GM19023 (cell line): ENCODE measurements at regions not wholly inside any gene's neighbourhood (a gene's known extent, or its start where the extent isn't known, plus 50 kb on each side); places are given as distances from the start of the nearest gene placed in this dataset.

ENCODE experiments used
- ATAC-seq: cut with Tn5 transposase; IDR thresholded peaks from one replicate; pipeline ENCODE4 v1.9.1; 2021; ENCODE audit warnings: mild to moderate bottlenecking, moderate library complexity; ENCODE audit not compliant: unreplicated experiment

DNA sequence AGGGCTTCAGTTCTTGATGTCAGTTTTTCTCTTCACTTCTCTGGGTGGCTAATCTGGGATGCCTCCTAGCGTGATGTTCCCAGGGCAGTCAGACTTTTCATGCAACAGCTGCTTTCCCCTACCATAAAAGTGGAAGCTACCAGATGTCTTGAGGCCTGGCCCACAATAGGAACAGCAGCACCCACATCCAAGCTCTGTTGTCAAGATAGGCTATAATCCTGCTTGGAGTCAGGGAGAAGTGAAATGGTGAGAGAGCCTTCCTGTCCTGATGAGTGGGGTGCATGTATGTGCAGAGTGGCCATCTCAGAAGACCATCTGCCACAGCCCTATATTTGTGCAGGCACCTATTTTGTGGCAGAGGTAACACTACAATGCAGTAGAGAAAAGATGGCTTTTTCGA is 108.0 kb downstream of the HTR5A start:
- ATAC-seq, result no peak

DNA sequence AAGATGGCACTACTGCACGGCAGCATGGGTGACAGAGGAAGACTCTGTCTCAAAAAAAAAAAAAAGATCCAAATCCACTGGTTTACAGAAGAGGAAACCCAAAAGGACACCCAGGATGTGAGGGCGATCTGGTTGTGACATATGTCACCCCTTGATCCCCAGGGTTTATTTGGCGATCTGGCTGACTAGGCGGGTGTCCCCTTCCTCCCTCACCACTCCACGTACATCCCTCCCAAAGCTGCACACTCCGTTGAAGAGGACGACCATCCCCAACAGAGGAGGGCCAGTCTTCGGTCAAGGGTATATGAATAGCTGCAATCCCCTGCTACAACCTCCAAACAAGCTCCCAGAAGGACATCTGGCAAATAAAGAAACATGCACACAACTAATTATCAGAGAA is 111.6 kb downstream of the HTR5A start:
- ATAC-seq, result no peak

DNA sequence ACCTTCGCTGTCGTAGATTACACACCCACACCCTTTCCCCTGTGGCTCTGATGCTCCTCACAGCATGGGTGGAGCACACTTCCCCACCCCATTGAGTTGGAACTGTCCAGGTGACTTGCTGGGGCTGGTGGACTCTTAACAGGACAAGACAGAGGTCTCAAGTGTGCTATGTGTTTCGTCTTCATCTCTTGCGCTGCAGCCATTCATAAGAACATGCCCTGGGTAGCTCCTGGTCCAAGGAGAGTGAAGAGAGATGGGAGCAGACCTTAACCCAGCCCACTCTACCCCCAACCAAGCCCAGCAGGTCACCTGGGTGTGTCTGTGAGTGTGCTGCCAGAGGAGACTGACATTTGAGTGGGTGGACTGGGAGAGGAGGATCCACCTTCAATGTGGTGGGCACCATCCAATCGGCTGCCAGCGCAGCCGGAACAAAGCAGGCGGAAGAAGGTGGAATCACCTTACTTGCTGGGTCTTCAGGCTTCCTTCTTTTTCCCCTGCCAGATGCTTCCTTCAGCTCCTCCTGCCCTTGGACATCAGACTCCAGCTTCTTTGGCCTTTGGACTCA is 112.4 kb downstream of the HTR5A start:
- ATAC-seq, result no peak

DNA sequence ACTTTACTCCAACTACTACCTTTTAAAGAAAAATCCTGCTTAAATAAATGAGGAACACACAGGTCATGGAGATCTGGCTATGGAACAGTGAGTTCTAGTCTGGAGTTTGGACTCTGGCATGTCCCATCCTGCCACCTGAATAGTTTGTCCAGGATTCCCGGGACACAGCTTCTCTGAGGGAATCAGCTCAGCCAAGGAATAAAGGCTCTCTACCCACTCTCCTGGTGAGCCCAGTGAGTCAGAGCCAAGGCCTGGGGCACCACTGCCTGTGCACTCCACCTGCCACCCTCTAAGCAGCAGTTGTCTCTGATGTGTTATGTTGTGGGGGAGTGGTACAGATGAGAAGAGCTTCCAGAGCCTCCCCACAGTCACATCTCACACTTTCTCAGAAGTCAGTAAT is 113.5 kb downstream of the HTR5A start:
- ATAC-seq, result no peak

DNA sequence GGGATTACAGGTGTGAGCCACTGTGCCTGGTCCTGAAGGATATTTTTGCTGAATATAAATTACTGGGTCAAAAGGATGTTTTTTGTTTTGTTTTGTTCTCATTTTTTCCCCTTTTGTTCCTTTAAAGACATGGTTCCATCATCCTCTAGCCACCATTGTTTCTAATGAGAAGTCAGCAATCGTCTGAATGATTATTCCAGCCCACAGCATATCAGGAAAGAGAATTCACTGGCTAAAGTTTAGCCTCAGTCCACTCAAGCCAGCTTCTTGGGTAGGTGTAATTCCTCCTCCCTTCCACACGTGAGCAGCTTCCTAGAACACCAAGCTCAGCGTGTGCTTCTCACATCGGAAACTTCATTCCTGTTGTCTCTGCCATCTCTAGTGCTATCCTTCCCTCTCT is 112.8 kb upstream of the INSIG1 start:
- ATAC-seq, result no peak

DNA sequence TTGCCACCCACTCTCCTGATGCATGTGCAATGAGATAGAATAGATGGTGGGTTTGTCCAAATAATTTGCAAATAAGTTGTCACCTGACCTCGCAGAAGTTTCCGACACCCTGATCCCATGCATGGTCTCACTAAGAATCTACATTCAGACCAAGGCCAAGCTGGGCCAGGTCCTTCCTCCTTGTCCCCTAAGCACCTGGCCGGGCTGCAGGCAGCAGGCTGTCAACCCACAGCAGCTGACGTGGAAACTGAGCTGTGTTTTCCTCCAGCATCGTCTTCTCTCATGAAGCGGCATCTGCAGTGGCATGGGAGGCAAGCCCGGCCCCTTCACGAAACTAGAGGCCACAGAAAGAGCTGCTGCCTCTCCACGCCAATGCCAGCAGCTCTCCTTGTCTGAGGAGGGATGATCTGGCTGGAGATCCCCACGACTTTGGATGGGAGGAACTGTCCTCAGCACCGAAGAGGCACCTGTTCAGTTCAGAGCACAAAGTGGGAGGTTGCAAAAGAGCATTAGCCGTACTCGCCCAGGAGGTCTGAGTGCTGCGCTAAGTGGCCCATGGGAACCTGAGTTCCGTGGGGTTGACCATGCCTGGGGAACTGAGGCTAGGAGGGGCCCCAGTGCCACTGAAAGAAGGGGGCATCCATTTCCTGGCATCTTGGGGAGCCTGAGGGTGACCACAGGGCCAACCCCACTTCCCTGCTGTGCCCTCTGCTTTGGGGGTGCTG is 110.5 kb upstream of the INSIG1 start:
- no peak for ATAC-seq

DNA sequence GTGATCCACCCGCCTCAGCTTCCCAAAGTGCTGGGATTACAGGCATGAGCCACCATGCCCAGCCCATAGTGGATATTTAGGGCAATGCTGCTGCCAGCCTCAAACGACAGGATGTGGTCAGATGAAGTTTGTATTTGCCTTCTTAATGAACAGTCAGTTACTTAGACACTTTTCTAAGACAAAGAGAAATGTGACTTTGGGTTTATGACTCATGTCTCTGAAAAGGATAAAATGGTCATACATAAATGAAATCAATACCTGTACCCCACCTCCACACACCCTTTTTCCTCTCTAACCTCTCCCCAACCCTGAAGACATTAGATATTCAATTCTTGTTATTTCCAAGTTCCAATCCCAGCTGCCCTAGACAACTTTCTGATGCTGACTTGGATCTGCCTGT is 109.3 kb upstream of the INSIG1 start:
- ATAC-seq, result no peak

DNA sequence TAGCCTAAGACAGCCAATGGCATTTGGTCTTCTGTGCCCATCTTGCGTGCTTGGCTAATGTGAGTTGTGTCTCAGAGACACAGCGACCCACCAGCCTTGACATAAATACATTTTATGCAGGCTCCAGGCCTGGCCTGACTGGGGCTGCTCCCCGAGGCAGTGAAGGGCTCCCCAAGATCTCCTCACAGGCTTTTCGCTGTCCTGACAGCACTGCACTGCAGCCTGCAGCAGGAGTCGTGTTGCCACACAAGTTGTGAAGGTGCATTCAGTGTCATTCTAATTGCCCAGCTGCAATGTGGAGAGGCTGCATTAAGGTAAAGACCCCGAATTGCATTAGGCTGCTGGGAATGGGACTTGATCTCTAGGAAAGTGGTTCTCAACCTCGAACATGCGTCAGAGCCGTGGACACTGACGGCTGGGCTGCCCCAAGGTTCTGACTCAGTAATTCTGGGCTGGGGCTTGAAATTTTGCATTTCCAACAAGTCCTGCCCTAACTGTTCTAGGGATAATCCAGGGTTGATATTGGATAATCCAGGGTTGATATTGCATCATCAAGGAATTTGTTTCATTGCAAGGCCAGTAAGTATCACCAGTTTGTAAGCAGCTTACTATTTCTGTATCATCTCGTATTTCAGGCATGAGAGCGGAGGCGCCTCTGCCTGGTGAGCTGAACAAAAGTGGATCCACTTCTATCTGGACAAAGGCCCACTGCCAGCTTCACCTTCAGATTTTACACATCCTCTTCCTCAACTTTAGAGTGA is 108.7 kb upstream of the INSIG1 start:
- no peak for ATAC-seq

DNA sequence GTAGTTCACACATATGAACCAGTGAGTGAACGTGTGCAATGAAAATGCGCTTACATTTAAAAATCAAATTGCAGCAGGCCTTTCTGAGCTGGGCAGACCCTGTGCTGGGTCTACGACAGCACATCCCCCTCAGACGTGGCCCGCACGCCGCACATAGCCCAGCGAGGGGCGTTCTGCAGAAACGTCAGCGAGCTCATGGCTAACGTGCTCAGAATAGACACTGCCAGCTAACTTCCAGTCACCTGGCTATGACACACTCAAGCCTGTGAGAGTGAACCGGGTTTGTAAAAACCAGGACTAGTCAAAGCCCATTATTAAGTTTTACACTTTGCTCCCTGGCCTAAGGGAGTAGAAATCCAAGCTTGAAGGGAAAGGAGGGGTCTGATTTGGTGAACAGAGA is 108.1 kb upstream of the INSIG1 start:
- ATAC-seq, result no peak

DNA sequence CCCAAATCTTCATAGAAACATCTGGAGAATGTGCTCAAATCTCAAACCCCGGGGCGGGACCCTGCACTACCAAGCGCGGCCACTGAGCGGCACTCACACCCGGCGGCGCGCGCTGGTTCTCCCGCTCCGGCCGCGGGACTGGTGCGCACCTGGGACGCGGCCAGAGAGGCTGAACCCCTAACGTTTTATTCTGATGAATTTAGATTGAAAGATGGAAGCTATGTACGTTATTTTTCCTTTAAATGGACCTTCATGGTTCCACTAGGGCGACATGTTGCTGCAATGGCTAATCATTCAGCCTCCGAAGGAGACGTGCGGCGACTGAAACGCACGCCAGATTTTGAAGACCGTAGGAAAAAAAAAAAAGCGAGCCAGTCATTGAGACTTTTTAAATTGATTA is 107.0 kb upstream of the INSIG1 start:
- ATAC-seq, result peak; percentile 61

DNA sequence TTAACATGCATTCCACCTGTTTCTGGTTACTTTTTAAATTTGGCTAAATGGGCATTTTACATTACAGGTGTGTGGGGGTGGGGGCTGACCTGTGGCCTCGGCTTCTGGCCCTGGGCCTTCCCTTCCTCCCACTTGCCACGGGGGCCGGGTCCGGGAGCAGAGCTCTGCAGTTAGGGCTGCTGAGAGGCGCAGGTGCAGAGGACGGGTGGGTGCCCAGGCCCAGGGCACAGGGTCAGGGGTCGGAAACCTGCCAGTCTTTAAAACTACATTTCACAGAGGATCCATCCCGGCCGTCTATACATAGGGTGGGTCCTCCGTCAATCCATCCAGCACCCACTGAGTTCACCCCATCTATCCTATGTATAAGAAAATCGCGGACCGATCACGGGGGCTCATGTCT is 106.5 kb upstream of the INSIG1 start:
- ATAC-seq, result no peak

DNA sequence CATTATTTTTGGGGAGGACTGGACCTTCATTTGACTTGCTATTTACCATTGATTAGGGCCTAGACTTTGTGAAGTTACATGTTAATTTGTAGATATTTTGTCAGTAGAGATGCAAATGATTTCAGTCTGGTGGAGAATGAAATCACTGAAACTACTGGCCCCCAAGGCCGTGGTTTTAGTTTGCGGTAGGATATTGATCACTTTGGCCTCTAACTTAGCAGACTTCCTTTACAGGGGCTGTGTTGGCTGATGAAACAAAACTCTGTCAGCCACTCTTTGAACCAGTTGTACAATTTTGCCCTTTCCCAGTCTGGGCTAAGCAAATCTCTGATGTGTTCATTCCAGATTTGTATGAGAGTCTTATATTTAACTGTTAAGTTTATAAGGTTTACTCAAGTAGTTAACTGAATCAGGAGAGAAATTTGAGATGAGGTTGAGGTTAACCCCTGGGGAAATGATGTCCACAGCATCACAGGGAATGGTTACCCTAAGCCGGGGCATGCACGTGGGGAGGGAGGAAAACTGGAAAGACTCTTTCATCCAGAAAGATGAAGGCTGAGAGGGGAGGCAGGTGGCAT is 105.7 kb upstream of the INSIG1 start:
- ATAC-seq, result peak; percentile 63

DNA sequence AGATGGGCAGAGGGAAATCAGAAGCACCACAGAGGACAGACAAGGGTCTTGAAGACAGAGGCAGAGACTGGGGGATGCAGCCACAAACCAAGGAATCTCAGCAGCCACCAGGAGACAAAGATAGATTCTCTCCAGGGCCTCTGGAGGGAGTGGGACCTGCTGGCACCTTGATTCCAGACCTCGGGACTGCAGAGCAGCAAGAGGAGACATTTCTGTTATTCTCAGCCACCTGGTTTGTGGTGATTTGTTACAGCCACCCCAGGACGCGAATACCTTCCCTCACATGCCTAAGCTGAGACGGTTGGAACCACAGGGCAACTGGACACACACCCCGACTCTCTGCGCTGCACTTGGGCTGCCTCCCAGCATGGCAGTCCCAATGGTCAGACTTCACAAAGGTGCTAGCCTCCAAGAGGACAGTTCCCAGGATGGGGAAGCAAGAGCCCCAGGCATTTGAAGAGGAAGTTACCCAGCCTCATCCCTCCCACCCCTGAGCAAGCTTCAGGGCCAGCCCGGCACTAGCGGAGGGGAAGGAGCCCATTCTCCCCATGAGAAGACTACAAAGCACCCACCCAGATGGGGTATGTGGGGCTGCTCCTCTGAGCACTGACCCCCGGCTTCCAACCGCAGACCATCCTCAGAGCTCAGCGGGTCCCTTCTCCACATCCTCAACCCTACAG is 104.6 kb upstream of the INSIG1 start:
- ATAC-seq, result no peak

DNA sequence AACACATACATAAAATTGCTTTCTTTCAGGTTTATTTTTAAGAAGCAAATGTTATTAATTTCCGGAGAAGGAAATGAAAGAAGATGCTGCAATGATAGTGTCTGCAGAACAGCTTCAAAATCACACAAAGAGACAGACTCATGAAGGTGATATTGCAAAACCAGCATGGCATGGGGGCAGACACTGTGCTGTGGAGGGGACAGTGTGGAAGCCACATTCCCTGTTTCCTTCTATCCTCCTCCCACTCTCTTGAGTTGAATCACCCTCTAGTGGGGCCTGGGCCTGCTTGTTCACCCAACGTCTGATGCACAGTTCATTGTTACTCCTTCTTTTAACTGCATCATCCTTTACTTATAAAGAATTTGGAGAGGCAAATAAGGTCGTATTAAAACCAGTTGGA is 104.0 kb upstream of the INSIG1 start:
- no peak for ATAC-seq

DNA sequence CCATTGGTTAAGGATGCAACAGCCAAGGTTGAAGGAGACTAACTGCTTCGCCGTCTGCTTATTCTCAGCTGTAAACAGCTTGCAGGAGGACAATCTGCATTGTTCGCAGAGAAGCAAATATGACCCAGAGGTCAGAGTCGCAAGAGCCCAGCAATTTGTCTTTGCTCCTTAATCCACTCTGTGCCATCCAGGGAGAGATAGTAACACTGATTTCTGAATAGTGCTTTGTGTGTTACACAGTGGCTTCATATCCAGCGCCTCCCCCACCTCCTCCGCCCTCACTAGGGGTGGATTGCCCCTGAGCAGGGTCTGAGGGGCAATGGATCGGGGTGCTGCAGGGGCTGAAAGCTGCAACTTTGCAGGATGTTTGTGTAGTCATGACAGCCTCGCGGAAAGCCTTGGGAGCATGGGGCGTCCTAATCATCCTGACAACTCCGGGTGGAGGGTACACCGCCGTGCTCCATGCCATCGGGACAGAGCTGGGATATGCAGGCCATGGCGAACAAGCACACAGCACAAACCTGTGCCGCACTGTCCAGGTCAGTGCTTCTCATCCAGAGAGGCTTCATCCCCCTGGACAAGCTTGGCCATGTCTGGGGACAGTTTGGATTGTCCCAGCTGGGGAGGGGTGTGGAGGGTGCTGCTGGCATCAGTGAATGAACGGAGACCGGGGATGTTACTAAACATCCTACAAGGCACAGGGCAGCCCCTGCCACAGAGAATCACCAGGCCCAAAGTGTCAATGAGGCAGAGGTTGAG is 103.1 kb upstream of the INSIG1 start:
- no peak for ATAC-seq

DNA sequence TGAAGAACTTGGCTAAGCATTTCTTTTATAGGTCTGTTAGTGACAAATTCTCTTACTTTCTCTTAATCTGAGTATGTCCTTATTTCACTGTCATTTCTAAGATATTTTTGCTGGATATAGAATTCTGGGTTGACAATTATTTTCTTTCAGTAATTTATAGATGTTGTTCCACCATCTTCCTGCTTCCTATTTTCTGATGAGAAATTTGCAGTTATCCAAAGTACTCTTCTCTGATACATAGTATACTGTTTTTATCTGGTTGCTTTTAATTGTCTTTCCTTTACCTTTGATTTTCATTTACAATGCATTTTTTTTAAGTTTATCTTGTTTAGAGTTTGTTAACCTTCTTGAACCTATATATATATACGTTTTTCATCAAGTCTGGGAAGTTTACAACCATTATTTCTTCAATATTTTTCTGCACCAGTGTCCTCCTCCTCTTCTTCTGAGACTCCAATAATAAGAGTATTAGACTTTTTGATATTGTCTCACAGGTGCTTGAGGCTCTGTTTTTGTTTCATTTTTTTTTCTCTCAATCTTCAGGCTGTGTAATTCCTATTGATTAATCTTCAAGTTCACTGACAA is 101.6 kb upstream of the INSIG1 start:
- no peak for ATAC-seq

DNA sequence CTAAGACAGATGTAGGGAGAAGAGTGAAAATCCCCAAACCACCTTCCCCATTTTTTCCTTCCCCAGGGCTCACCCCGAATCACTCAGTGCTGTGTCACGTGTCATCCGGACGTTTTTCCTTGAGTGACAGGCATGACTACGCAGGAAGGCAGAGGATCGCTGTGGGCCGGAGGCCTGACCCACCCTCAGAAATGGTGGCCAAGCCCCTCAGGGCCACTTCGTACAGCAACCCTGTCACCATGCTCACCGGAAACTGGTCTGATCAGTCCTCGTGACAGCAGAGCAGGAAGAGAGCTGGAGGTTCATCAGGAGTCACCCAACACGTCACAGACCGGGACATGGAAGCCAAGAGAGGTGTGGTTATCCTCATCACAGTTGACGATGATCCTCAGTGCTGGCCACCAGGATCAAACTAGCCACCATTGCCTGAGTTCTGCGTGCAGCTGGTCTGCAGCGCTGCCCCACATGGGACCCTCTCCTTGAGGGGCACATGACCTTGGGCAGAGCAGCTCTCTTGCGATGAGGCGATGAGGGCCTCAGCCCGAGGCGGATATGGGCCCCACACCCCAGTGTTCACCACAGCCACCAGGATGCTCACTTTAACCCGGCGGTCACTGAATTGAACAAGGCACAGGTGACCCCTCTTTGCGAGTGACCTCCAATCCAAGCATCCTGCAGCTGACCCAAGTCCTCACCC is 99.3 kb upstream of the INSIG1 start:
- peak; percentile 15 for ATAC-seq

DNA sequence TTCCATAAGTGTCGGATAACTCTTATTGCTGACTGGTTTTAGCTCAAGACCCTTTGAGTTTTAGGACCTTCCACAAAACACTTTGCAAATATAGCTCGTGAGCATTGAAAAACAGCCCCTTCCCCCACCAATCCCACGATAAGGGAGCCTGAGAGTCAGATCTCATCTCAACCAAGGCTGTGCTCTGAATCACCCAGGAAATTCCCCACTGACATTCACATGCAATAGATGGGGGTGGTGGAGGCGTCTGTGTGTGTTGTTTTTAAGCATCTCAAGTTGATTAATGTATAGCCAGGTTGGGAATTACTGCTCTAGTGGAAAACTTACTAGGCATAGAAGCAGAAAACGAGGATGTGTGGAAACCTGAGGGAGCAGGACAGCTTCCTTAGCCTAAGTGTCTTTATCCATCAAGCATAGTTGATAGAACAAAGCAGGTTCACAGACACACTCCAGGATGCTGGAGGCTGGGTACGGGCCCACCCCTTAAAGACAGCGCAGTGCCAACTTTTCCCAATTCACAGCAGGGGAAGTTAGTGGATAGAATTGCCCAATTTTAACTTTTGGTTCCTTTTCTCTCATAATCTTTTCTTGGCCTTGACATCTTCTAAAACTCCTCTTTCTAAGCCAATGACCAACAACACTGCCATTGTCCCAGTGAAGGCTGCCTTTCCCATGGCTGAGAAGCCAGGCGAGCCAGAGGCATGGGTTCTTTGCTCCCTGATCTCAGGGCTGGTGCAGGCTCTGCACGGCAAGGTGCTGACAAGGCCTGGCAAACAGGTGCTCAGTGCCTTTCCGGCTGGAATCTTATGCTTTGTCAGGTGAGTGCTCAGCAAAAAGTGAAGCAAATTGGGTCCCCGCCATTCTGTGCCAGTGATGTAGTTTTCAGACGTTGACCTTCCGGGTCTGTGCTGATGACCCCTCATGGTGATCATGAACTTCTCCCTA is 98.5 kb upstream of the INSIG1 start:
- peak; percentile 79 for ATAC-seq
